ENCODE measurements at regions not wholly inside any gene's neighbourhood (a gene's known extent, or its start where the extent isn't known, plus 50 kb on each side); places are given as distances from the start of the nearest gene placed in this dataset.

GRCh38 chr1:212532469-212533147 is 76.0 kb upstream of the ATF3 start:
- Histone ChIP-seq H3K27ac (no peak overlapping the region), H3K36me3 (no peaks in the 10 kb centered on the region), H3K4me3 (no peak overlapping the region), H3K27me3 (no peaks in the 10 kb centered on the region), H3K4me1 (no peaks in the 10 kb centered on the region), H3K9me3 (no peaks in the 10 kb centered on the region)
- intact Hi-C loops (cut with DNase I; ENCODE audit: low total_unique reads) = no loop called here
- TF ChIP-seq POLR2A (IDR thresholded peaks at IDR 0.05) = no peak
- no peak for TF ChIP-seq CTCF (IDR thresholded peaks at IDR 0.05)
- no peak for DNase-seq

GRCh38 chr1:212533148-212533517 is 75.4 kb upstream of the ATF3 start:
- Histone ChIP-seq H3K9me3 (no peaks in the 10 kb centered on the region), H3K27ac (no peak overlapping the region), H3K4me3 (no peak overlapping the region), H3K36me3 (no peaks in the 10 kb centered on the region), H3K4me1 (no peaks in the 10 kb centered on the region), H3K27me3 (no peaks in the 10 kb centered on the region)
- intact Hi-C loops (cut with DNase I; ENCODE audit: low total_unique reads) = no loop called here
- DNase-seq = no peak
- TF ChIP-seq CTCF (IDR thresholded peaks at IDR 0.05) (no peak), POLR2A (IDR thresholded peaks at IDR 0.05) (no peak)

- TF ChIP-seq CTCF (IDR thresholded peaks at IDR 0.05) (no peak), POLR2A (IDR thresholded peaks at IDR 0.05) (no peak)
- DNase-seq = no peak
Observed at GRCh38 chr1:212536586-212536985, 72.0 kb upstream of the ATF3 start.

GRCh38 chr1:212537610-212538009 is 71.0 kb upstream of the ATF3 start:
- TF ChIP-seq CTCF (IDR thresholded peaks at IDR 0.05) (no peak), POLR2A (IDR thresholded peaks at IDR 0.05) (no peak)
- no peak for DNase-seq
- no peak overlapping the region for H3K27ac ChIP-seq
- intact Hi-C loops (cut with DNase I; ENCODE audit: low total_unique reads) = no loop called here
- no peak overlapping the region for H3K4me3 ChIP-seq
- no peaks in the 10 kb centered on the region for H3K4me1 ChIP-seq
- no peaks in the 10 kb centered on the region for H3K27me3 ChIP-seq
- H3K36me3 ChIP-seq = no peaks in the 10 kb centered on the region
- H3K9me3 ChIP-seq = no peaks in the 10 kb centered on the region

More at GRCh38 chr1:212536586-212536985, 72.0 kb upstream of the ATF3 start:
- Histone ChIP-seq H3K36me3 (no peaks in the 10 kb centered on the region), H3K27ac (no peak overlapping the region), H3K9me3 (no peaks in the 10 kb centered on the region), H3K4me3 (no peak overlapping the region), H3K27me3 (no peaks in the 10 kb centered on the region), H3K4me1 (no peaks in the 10 kb centered on the region)
- intact Hi-C loops (cut with DNase I; ENCODE audit: low total_unique reads) = no loop called here

- H3K4me3 ChIP-seq = no peak overlapping the region
- no peaks in the 10 kb centered on the region for H3K4me1 ChIP-seq
- no peaks in the 10 kb centered on the region for H3K27me3 ChIP-seq
- H3K36me3 ChIP-seq = no peaks in the 10 kb centered on the region
- TF ChIP-seq POLR2A (IDR thresholded peaks at IDR 0.05) (no peak), CTCF (IDR thresholded peaks at IDR 0.05) (no peak)
- intact Hi-C loops (cut with DNase I; ENCODE audit: low total_unique reads) = no loop called here
- no peaks in the 10 kb centered on the region for H3K9me3 ChIP-seq
- no peak overlapping the region for H3K27ac ChIP-seq
- no peak for DNase-seq
Observed at GRCh38 chr1:212539737-212540430, 68.7 kb upstream of the ATF3 start.

Measured in uterus (tissue), 3 donors.